Esophagus squamous epithelium (tissue), 4 donors: ENCODE measurements at regions not wholly inside any gene's neighbourhood (a gene's known extent, or its start where the extent isn't known, plus 50 kb on each side); places are given as distances from the start of the nearest gene placed in this dataset.

Source experiments
- CTCF ChIP-seq, 6 experiments: fragments of 450-650 bp in 4 of 6; fragments of 200-600 bp in 2 of 6; sonication (generic) in 2 of 6; IDR thresholded peaks; one replicate each; pipeline ENCODE4 v1.5.1; 2016 to 2019; ENCODE audit warnings: antibody characterized with exemption in 6 of 6, mild to moderate bottlenecking in 4 of 6, moderate library complexity in 4 of 6
- POLR2A ChIP-seq, 4 donors: fragments of 450-650 bp; IDR thresholded peaks; one replicate each; pipeline ENCODE4 v1.6.1; 2017; ENCODE audit warnings: antibody characterized with exemption in 4 of 4, mild to moderate bottlenecking in 4 of 4, moderate library complexity in 3 of 4

GRCh38 chr2:144158096-144158495 lies 361.8 kb downstream of the ZEB2 start:
- TF ChIP-seq POLR2A (IDR thresholded peaks at IDR 0.05): no peak
- TF ChIP-seq CTCF (IDR thresholded peaks at IDR 0.05): no peak
